Gastrocnemius medialis (tissue), 4 donors: ENCODE measurements at regions not wholly inside any gene's neighbourhood (a gene's known extent, or its start where the extent isn't known, plus 50 kb on each side); places are given as distances from the start of the nearest gene placed in this dataset.

Experiments used
- ATAC-seq, 2 donors: fragments of 150-250 bp; one replicate each; pipeline ENCODE4 v1.9.1; 2016
- DNase-seq, 2 donors: peaks; one replicate each; pipeline ENCODE4 v3.0.0-alpha.2; 2019
- H3K27ac ChIP-seq, 4 donors: fragments of 200-600 bp; sonication (generic); 1 replicate in 1 of 4; 2 replicates in 3 of 4; pipeline ENCODE4 v1.5.1; 2016 to 2018; ENCODE audit warnings: mild to moderate bottlenecking in 2 of 4, moderate library complexity in 1 of 4
- H3K27me3 ChIP-seq, 3 donors: fragments of 200-600 bp; sonication (generic) in 2 of 3; 1 replicate in 1 of 3; 2 replicates in 2 of 3; pipeline versions ENCODE4 v1.5.1 to v1.6.0; 2016 to 2019; ENCODE audit warnings: mild to moderate bottlenecking in 1 of 3, moderate library complexity in 1 of 3
- H3K36me3 ChIP-seq, 2 donors: fragments of 200-600 bp; sonication (generic) in 1 of 2; one replicate each; pipeline ENCODE4 v1.5.1; 2017 to 2018
- H3K4me1 ChIP-seq, 2 donors: fragments of 200-600 bp; sonication (generic) in 1 of 2; one replicate each; pipeline ENCODE4 v1.5.1; 2016 to 2017; ENCODE audit warnings: mild to moderate bottlenecking in 2 of 2
- H3K4me3 ChIP-seq, 4 donors: fragments of 200-600 bp; sonication (generic) in 3 of 4; 1 replicate in 1 of 4; 2 replicates in 3 of 4; pipeline ENCODE4 v1.5.1; 2016 to 2019; ENCODE audit warnings: mild to moderate bottlenecking in 2 of 4
- H3K9me3 ChIP-seq, 3 donors: fragments of 200-600 bp; sonication (generic) in 2 of 3; 1 replicate in 1 of 3; 2 replicates in 2 of 3; pipeline ENCODE4 v1.5.1; 2016 to 2019
- CTCF ChIP-seq, 5 experiments: fragments of 450-650 bp in 3 of 5; fragments of 200-600 bp in 2 of 5; sonication (generic) in 2 of 5; IDR thresholded peaks in 4 of 5; conservative IDR thresholded peaks in 1 of 5; 1 replicate in 4 of 5; 2 replicates in 1 of 5; pipeline ENCODE4 v1.5.1; 2016 to 2019; ENCODE audit warnings: antibody characterized with exemption in 5 of 5, mild to moderate bottlenecking in 3 of 5, moderate library complexity in 3 of 5
- POLR2A ChIP-seq, 2 donors: fragments of 450-650 bp; IDR thresholded peaks; one replicate each; pipeline ENCODE4 v1.6.1; 2017; ENCODE audit warnings: antibody characterized with exemption in 2 of 2, mild to moderate bottlenecking in 2 of 2, moderate library complexity in 2 of 2
- in situ Hi-C, 4 donors: fragments of 200-750 bp; cut with MboI; loops; one replicate each; pipeline versions ENCODE4 v1.15.0 to v1.8.0; 2017; ENCODE audit warnings: low sequenced_read_pairs in 4 of 4
- intact Hi-C: fragments of 100-400 bp; cut with DNase I; formaldehyde crosslinking; loops from one replicate; pipeline ENCODE4 v1.15.1; 2023; ENCODE audit warnings: low total_unique reads

- ATAC-seq, result no peak
Measured at GRCh38 chr12:77493302-77494168, 337.2 kb upstream of the NAV3 start.

GRCh38 chr12:77492536-77492935, 338.2 kb upstream of the NAV3 start:
- Histone ChIP-seq H3K27me3 (no peaks in the 10 kb centered on the region), H3K4me1 (no peaks in the 10 kb centered on the region), H3K27ac (no peak overlapping the region), H3K9me3 (no peaks in the 10 kb centered on the region), H3K4me3 (no peak overlapping the region), H3K36me3 (no peaks in the 10 kb centered on the region)
- intact Hi-C loops, result no loop called here
- DNase-seq (no peak), ATAC-seq (no peak)
- in situ Hi-C loops, result no loop called here
- TF ChIP-seq POLR2A (IDR thresholded peaks at IDR 0.05), result no peak
- no peak for TF ChIP-seq CTCF (IDR thresholded peaks at IDR 0.05 in 4 of 5, conservative IDR thresholded peaks at IDR 0.05 in 1 of 5)

More at GRCh38 chr12:77493302-77494168, 337.2 kb upstream of the NAV3 start:
- in situ Hi-C loops, result no loop called here
- Histone ChIP-seq H3K9me3 (no peaks in the 10 kb centered on the region), H3K4me3 (no peak overlapping the region), H3K36me3 (no peaks in the 10 kb centered on the region), H3K27ac (no peak overlapping the region), H3K4me1 (no peaks in the 10 kb centered on the region), H3K27me3 (no peaks in the 10 kb centered on the region)
- no peak for DNase-seq
- intact Hi-C loops, result no loop called here
- no peak for TF ChIP-seq POLR2A (IDR thresholded peaks at IDR 0.05)
- TF ChIP-seq CTCF (IDR thresholded peaks at IDR 0.05 in 4 of 5, conservative IDR thresholded peaks at IDR 0.05 in 1 of 5), result no peak

GRCh38 chr12:77489331-77489970, 341.2 kb upstream of the NAV3 start:
- no peaks in the 10 kb centered on the region for H3K27me3 ChIP-seq
- ATAC-seq (no peak), DNase-seq (no peak)
- intact Hi-C loops (no loop called here), in situ Hi-C loops (no loop called here)
- no peak overlapping the region for H3K4me3 ChIP-seq
- H3K9me3 ChIP-seq, result no peaks in the 10 kb centered on the region
- H3K36me3 ChIP-seq, result no peaks in the 10 kb centered on the region
- H3K4me1 ChIP-seq, result no peaks in the 10 kb centered on the region
- TF ChIP-seq POLR2A (IDR thresholded peaks at IDR 0.05) (no peak), CTCF (IDR thresholded peaks at IDR 0.05 in 4 of 5, conservative IDR thresholded peaks at IDR 0.05 in 1 of 5) (no peak)
- H3K27ac ChIP-seq, result no peak overlapping the region

- ATAC-seq (no peak), DNase-seq (no peak)
- in situ Hi-C loops (no loop called here), intact Hi-C loops (no loop called here)
- Histone ChIP-seq H3K4me1 (no peaks in the 10 kb centered on the region), H3K27me3 (no peaks in the 10 kb centered on the region), H3K36me3 (no peaks in the 10 kb centered on the region), H3K27ac (no peak overlapping the region), H3K9me3 (no peaks in the 10 kb centered on the region), H3K4me3 (no peak overlapping the region)
- TF ChIP-seq POLR2A (IDR thresholded peaks at IDR 0.05), result no peak
- TF ChIP-seq CTCF (IDR thresholded peaks at IDR 0.05 in 4 of 5, conservative IDR thresholded peaks at IDR 0.05 in 1 of 5), result no peak
Measured at GRCh38 chr12:77488041-77488620, 342.6 kb upstream of the NAV3 start.
